Gastrocnemius medialis (tissue), 4 donors: ENCODE measurements at regions not wholly inside any gene's neighbourhood (a gene's known extent, or its start where the extent isn't known, plus 50 kb on each side); places are given as distances from the start of the nearest gene placed in this dataset.

ENCODE experiments used
- ATAC-seq, 2 donors: fragments of 150-250 bp; one replicate each; pipeline ENCODE4 v1.9.1; 2016
- DNase-seq, 2 donors: peaks; one replicate each; pipeline ENCODE4 v3.0.0-alpha.2; 2019
- H3K27ac ChIP-seq, 4 donors: fragments of 200-600 bp; sonication (generic); 1 replicate in 1 of 4; 2 replicates in 3 of 4; pipeline ENCODE4 v1.5.1; 2016 to 2018; ENCODE audit warnings: mild to moderate bottlenecking in 2 of 4, moderate library complexity in 1 of 4
- H3K27me3 ChIP-seq, 3 donors: fragments of 200-600 bp; sonication (generic) in 2 of 3; 1 replicate in 1 of 3; 2 replicates in 2 of 3; pipeline versions ENCODE4 v1.5.1 to v1.6.0; 2016 to 2019; ENCODE audit warnings: mild to moderate bottlenecking in 1 of 3, moderate library complexity in 1 of 3
- H3K36me3 ChIP-seq, 2 donors: fragments of 200-600 bp; sonication (generic) in 1 of 2; one replicate each; pipeline ENCODE4 v1.5.1; 2017 to 2018
- H3K4me1 ChIP-seq, 2 donors: fragments of 200-600 bp; sonication (generic) in 1 of 2; one replicate each; pipeline ENCODE4 v1.5.1; 2016 to 2017; ENCODE audit warnings: mild to moderate bottlenecking in 2 of 2
- H3K4me3 ChIP-seq, 4 donors: fragments of 200-600 bp; sonication (generic) in 3 of 4; 1 replicate in 1 of 4; 2 replicates in 3 of 4; pipeline ENCODE4 v1.5.1; 2016 to 2019; ENCODE audit warnings: mild to moderate bottlenecking in 2 of 4
- H3K9me3 ChIP-seq, 3 donors: fragments of 200-600 bp; sonication (generic) in 2 of 3; 1 replicate in 1 of 3; 2 replicates in 2 of 3; pipeline ENCODE4 v1.5.1; 2016 to 2019
- CTCF ChIP-seq, 5 experiments: fragments of 450-650 bp in 3 of 5; fragments of 200-600 bp in 2 of 5; sonication (generic) in 2 of 5; IDR thresholded peaks in 4 of 5; conservative IDR thresholded peaks in 1 of 5; 1 replicate in 4 of 5; 2 replicates in 1 of 5; pipeline ENCODE4 v1.5.1; 2016 to 2019; ENCODE audit warnings: antibody characterized with exemption in 5 of 5, mild to moderate bottlenecking in 3 of 5, moderate library complexity in 3 of 5
- POLR2A ChIP-seq, 2 donors: fragments of 450-650 bp; IDR thresholded peaks; one replicate each; pipeline ENCODE4 v1.6.1; 2017; ENCODE audit warnings: antibody characterized with exemption in 2 of 2, mild to moderate bottlenecking in 2 of 2, moderate library complexity in 2 of 2
- in situ Hi-C, 4 donors: fragments of 200-750 bp; cut with MboI; loops; one replicate each; pipeline versions ENCODE4 v1.15.0 to v1.8.0; 2017; ENCODE audit warnings: low sequenced_read_pairs in 4 of 4
- intact Hi-C: fragments of 100-400 bp; cut with DNase I; formaldehyde crosslinking; loops from one replicate; pipeline ENCODE4 v1.15.1; 2023; ENCODE audit warnings: low total_unique reads

- peaks cover 0 to 7% of the 10 kb centered on the region in 2 donors for H3K4me1 ChIP-seq
- no peak overlapping the region for H3K4me3 ChIP-seq
- no peaks in the 10 kb centered on the region for H3K9me3 ChIP-seq
- no peak overlapping the region for H3K27ac ChIP-seq
- ATAC-seq (no peak), DNase-seq (no peak)
- in situ Hi-C loops (no loop called here), intact Hi-C loops (no loop called here)
- TF ChIP-seq CTCF (IDR thresholded peaks at IDR 0.05 in 4 of 5, conservative IDR thresholded peaks at IDR 0.05 in 1 of 5) (no peak), POLR2A (IDR thresholded peaks at IDR 0.05) (no peak)
- no peaks in the 10 kb centered on the region for H3K27me3 ChIP-seq
- no peaks in the 10 kb centered on the region for H3K36me3 ChIP-seq
Observed at GRCh38 chr2:56444339-56444738, 260.5 kb downstream of the CCDC85A start.

GRCh38 chr2:56448403-56449001 lies 264.7 kb downstream of the CCDC85A start:
- Histone ChIP-seq H3K4me1 (peaks cover 0 to 7% of the 10 kb centered on the region in 2 donors), H3K27me3 (no peaks in the 10 kb centered on the region), H3K9me3 (no peaks in the 10 kb centered on the region), H3K4me3 (no peak overlapping the region), H3K36me3 (no peaks in the 10 kb centered on the region), H3K27ac (no peak overlapping the region)
- ATAC-seq (no peak), DNase-seq (no peak)
- intact Hi-C loops = no loop called here
- TF ChIP-seq POLR2A (IDR thresholded peaks at IDR 0.05) (no peak), CTCF (IDR thresholded peaks at IDR 0.05 in 4 of 5, conservative IDR thresholded peaks at IDR 0.05 in 1 of 5) (no peak)
- in situ Hi-C loops = no loop called here

GRCh38 chr2:56449002-56449431 lies 265.2 kb downstream of the CCDC85A start:
- intact Hi-C loops = no loop called here

GRCh38 chr2:56449449-56449860 lies 265.7 kb downstream of the CCDC85A start:
- Histone ChIP-seq H3K27ac (no peak overlapping the region), H3K4me1 (peaks cover 0 to 2% of the 10 kb centered on the region in 2 donors), H3K36me3 (no peaks in the 10 kb centered on the region), H3K9me3 (no peaks in the 10 kb centered on the region), H3K27me3 (no peaks in the 10 kb centered on the region), H3K4me3 (no peak overlapping the region)
- in situ Hi-C loops = no loop called here
- ATAC-seq (no peak), DNase-seq (no peak)
- no peak for TF ChIP-seq CTCF (IDR thresholded peaks at IDR 0.05 in 4 of 5, conservative IDR thresholded peaks at IDR 0.05 in 1 of 5)
- no peak for TF ChIP-seq POLR2A (IDR thresholded peaks at IDR 0.05)
- intact Hi-C loops = no loop called here

More at GRCh38 chr2:56449002-56449431, 265.2 kb downstream of the CCDC85A start:
- in situ Hi-C loops = no loop called here
- no peak for TF ChIP-seq POLR2A (IDR thresholded peaks at IDR 0.05)
- TF ChIP-seq CTCF (IDR thresholded peaks at IDR 0.05 in 4 of 5, conservative IDR thresholded peaks at IDR 0.05 in 1 of 5) = no peak
- Histone ChIP-seq H3K9me3 (no peaks in the 10 kb centered on the region), H3K36me3 (no peaks in the 10 kb centered on the region), H3K4me1 (peaks cover 0 to 6% of the 10 kb centered on the region in 2 donors), H3K27ac (no peak overlapping the region), H3K4me3 (no peak overlapping the region), H3K27me3 (no peaks in the 10 kb centered on the region)
- no peak for DNase-seq
- no peak for ATAC-seq

GRCh38 chr2:56450047-56450446 lies 266.3 kb downstream of the CCDC85A start:
- in situ Hi-C loops (no loop called here), intact Hi-C loops (no loop called here)
- no peaks in the 10 kb centered on the region for H3K36me3 ChIP-seq
- H3K4me3 ChIP-seq = no peak overlapping the region
- DNase-seq (no peak), ATAC-seq (no peak)
- no peak overlapping the region for H3K27ac ChIP-seq
- H3K9me3 ChIP-seq = no peaks in the 10 kb centered on the region
- no peaks in the 10 kb centered on the region for H3K27me3 ChIP-seq
- H3K4me1 ChIP-seq = no peaks in the 10 kb centered on the region
- TF ChIP-seq POLR2A (IDR thresholded peaks at IDR 0.05) (no peak), CTCF (IDR thresholded peaks at IDR 0.05 in 4 of 5, conservative IDR thresholded peaks at IDR 0.05 in 1 of 5) (no peak)
